Thyroid gland (tissue), 4 donors: ENCODE measurements at regions not wholly inside any gene's neighbourhood (a gene's known extent, or its start where the extent isn't known, plus 50 kb on each side); places are given as distances from the start of the nearest gene placed in this dataset.
"Not testable (repeated sequence)": the region's sequence is repeated elsewhere in the genome, so short reads cannot be mapped to it uniquely, and the experiment has no call there.

Experiments
- DNase-seq, 2 donors: peaks; one replicate each; pipeline ENCODE4 v3.0.0-alpha.2; 2019
- H3K27ac ChIP-seq, 3 donors: fragments of 200-600 bp; sonication (generic); 1 replicate in 2 of 3; 2 replicates in 1 of 3; pipeline ENCODE4 v1.5.1; 2016 to 2019; ENCODE audit warnings: mild to moderate bottlenecking in 1 of 3, moderate library complexity in 1 of 3
- H3K27me3 ChIP-seq: fragments of 200-600 bp; sonication (generic); one replicate; pipeline ENCODE4 v1.5.1; 2019
- H3K36me3 ChIP-seq, 2 donors: fragments of 200-600 bp; sonication (generic); one replicate each; pipeline ENCODE4 v1.5.1; 2016 to 2019
- H3K4me1 ChIP-seq, 2 donors: fragments of 200-600 bp; sonication (generic); one replicate each; pipeline ENCODE4 v1.5.1; 2017 to 2019
- H3K4me3 ChIP-seq, 3 donors: fragments of 200-600 bp; sonication (generic); replicated peaks in 1 of 3; 1 replicate in 2 of 3; 2 replicates in 1 of 3; pipeline ENCODE4 v1.5.1; 2016; ENCODE audit warnings: mild to moderate bottlenecking in 1 of 3
- H3K9me3 ChIP-seq: fragments of 200-600 bp; sonication (generic); one replicate; pipeline ENCODE4 v1.5.1; 2017
- POLR2A ChIP-seq, 2 donors: fragments of 450-650 bp; IDR thresholded peaks; one replicate each; pipeline ENCODE4 v1.6.1; 2017; ENCODE audit warnings: antibody characterized with exemption in 2 of 2, mild to moderate bottlenecking in 2 of 2, moderate library complexity in 1 of 2
- WGBS, 2 donors: methylation state at CpG; one replicate each; pipeline ENCODE4 v1.1.5; 2017; 5-methylcytosine and 5-hydroxymethylcytosine counted together
- intact Hi-C: fragments of 100-400 bp; cut with DNase I; formaldehyde crosslinking; loops from one replicate; pipeline ENCODE4 v1.15.1; 2023
- TF ChIP-seq, protein P1 (sequence below), 6 experiments: fragments of 200-600 bp in 3 of 6; fragments of 450-650 bp in 3 of 6; sonication (generic) in 3 of 6; IDR thresholded peaks; one replicate each; pipeline ENCODE4 v1.5.1; 2016 to 2019; ENCODE audit warnings: antibody characterized with exemption in 6 of 6, mild to moderate bottlenecking in 2 of 6, inconsistent platforms in 1 of 6, moderate library complexity in 1 of 6

DNA sequence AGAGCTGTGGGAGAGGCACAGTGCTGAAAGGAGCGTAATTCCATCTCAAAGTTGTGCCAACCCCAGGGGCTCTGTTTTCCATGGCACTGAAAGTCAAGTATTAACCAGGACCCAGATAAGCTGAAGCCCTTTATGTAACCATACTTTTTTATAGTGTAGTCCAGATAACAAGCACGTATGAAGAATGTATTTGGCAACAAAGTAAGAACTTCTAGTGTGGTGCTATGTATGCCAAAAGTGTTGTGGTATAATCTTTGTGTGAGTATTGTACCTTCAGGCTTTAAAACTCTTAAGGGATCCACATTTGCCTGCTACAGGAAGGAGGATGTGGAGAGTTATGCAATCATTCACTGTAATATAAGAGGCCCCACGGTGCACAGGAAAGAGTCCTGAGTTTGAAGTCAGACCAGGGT lies 129.4 kb downstream of the IBTK start:
- whole genome bisulfite sequencing, 2 donors = 63 to 75% methylated on average over 3 of the region's 3 CpGs
- no peak overlapping the region for H3K4me3 ChIP-seq

DNA sequence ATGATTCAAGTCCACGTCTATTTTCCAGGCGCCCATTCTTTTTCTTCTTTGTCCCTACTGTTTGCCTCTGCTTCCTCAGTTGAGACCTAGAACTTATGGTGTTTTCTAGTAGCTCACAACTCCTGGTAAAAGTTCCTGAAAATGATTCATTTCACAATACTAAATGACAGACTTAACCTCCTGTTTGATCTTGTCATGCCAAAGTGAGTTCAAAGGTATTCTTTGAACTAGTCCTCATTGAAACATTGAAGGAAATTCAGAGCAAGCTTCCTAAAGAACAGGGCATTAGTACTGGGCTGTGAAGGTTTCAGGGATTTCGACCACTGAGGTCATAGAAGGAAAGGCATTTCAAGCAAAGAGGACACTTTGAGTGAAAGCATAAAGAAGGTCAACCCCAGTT lies 132.8 kb downstream of the IBTK start:
- Histone ChIP-seq H3K36me3 (no peaks in the 10 kb centered on the region), H3K27me3 (no peaks in the 10 kb centered on the region), H3K27ac (no peak overlapping the region), H3K4me1 (no peaks in the 10 kb centered on the region), H3K4me3 (no peak overlapping the region), H3K9me3 (no peaks in the 10 kb centered on the region)
- WGBS, 2 donors = 85 to 95% methylated on average over 3 of the region's 3 CpGs
- intact Hi-C loops = no loop called here
- no peak for TF ChIP-seq POLR2A (IDR thresholded peaks at IDR 0.05)
- TF ChIP-seq, protein P1, sequence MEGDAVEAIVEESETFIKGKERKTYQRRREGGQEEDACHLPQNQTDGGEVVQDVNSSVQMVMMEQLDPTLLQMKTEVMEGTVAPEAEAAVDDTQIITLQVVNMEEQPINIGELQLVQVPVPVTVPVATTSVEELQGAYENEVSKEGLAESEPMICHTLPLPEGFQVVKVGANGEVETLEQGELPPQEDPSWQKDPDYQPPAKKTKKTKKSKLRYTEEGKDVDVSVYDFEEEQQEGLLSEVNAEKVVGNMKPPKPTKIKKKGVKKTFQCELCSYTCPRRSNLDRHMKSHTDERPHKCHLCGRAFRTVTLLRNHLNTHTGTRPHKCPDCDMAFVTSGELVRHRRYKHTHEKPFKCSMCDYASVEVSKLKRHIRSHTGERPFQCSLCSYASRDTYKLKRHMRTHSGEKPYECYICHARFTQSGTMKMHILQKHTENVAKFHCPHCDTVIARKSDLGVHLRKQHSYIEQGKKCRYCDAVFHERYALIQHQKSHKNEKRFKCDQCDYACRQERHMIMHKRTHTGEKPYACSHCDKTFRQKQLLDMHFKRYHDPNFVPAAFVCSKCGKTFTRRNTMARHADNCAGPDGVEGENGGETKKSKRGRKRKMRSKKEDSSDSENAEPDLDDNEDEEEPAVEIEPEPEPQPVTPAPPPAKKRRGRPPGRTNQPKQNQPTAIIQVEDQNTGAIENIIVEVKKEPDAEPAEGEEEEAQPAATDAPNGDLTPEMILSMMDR (IDR thresholded peaks at IDR 0.05) = no peak
- no peak for DNase-seq

More for the DNA sequence above, 129.4 kb downstream of the IBTK start:
- H3K36me3 ChIP-seq = no peaks in the 10 kb centered on the region
- H3K27ac ChIP-seq = no peak overlapping the region
- TF ChIP-seq POLR2A (IDR thresholded peaks at IDR 0.05) = no peak
- TF ChIP-seq, protein P1 (IDR thresholded peaks at IDR 0.05) = no peak
- no peaks in the 10 kb centered on the region for H3K4me1 ChIP-seq
- H3K9me3 ChIP-seq = no peaks in the 10 kb centered on the region
- intact Hi-C loops = no loop called here
- DNase-seq = no peak
- H3K27me3 ChIP-seq = no peaks in the 10 kb centered on the region

DNA sequence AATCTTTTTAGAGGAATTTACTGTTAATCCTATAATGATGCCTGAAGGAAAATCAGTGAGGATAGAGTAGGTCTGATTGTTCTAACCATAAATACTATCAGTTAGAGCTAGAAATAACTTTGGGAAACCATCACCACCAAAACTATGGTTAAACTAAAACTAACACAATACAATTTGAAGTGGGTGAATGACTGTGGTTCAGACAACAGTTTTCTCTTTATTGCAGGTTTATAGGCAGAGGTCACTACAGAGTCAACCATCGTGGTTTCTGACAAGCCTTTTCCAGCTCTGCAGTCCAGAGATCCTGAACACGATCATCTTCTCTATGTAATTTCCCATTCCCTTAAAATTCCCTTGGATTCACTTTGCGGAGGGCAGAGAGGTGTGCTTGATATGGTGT lies 134.3 kb downstream of the IBTK start:
- H3K27ac ChIP-seq = no peak overlapping the region
- H3K4me1 ChIP-seq = no peaks in the 10 kb centered on the region
- no peaks in the 10 kb centered on the region for H3K36me3 ChIP-seq
- TF ChIP-seq, protein P1 (IDR thresholded peaks at IDR 0.05) = no peak
- no peak for TF ChIP-seq POLR2A (IDR thresholded peaks at IDR 0.05)
- H3K9me3 ChIP-seq = no peaks in the 10 kb centered on the region
- intact Hi-C loops = no loop called here
- DNase-seq = no peak
- 73 to 86% methylated on average over 3 of the region's 3 CpGs for WGBS, 2 donors
- no peaks in the 10 kb centered on the region for H3K27me3 ChIP-seq
- H3K4me3 ChIP-seq = no peak overlapping the region

DNA sequence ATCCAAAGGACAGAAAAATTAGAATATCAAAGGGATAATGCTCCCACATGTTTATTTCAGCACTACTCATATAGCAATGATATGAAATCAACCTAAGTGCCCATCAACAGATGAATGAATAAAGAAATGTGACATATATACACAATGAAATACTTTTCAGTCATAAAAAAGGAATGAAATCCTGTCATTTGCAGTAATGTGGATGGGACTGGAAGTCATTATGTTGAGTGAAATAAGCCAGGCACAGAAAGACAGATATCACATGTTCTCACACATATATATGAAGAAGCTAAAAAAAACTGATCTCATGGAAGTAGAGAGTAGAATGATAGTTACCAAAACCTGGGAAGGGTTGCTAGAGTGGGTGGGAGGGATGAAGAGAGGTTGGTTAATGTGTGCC lies 135.7 kb downstream of the IBTK start:
- intact Hi-C loops = no loop called here
- Histone ChIP-seq H3K4me1 (no peaks in the 10 kb centered on the region), H3K4me3 (no peak overlapping the region), H3K9me3 (no peaks in the 10 kb centered on the region), H3K27ac (no peak overlapping the region), H3K27me3 (no peaks in the 10 kb centered on the region), H3K36me3 (no peaks in the 10 kb centered on the region)
- DNase-seq = no peak
- TF ChIP-seq, protein P1 (IDR thresholded peaks at IDR 0.05) = no peak
- no peak for TF ChIP-seq POLR2A (IDR thresholded peaks at IDR 0.05)

DNA sequence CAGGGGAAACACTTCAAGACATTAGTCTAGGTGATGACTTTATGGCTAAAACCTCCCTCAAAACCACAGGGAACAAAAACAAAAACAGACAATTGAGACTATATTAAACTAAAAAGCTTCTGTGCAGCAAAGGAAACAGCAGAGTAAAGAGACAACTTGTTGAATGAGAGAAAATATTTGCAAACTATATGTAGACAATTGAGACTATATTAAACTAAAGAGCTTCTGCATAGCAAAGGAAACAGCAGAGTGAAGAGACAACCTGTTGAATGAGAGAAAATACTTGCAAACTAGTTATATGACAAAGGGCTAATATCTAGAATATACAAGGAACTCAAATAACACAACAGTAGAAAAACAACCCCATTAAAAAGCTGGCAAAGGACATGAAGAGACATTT lies 136.4 kb downstream of the IBTK start:
- no peaks in the 10 kb centered on the region for H3K27me3 ChIP-seq
- H3K4me1 ChIP-seq = no peaks in the 10 kb centered on the region
- no peak overlapping the region for H3K27ac ChIP-seq
- TF ChIP-seq POLR2A (IDR thresholded peaks at IDR 0.05) = no peak
- TF ChIP-seq, protein P1 (IDR thresholded peaks at IDR 0.05) = no peak
- H3K9me3 ChIP-seq = no peaks in the 10 kb centered on the region
- no peak for DNase-seq
- H3K4me3 ChIP-seq = no peak overlapping the region
- no peaks in the 10 kb centered on the region for H3K36me3 ChIP-seq
- intact Hi-C loops = no loop called here

DNA sequence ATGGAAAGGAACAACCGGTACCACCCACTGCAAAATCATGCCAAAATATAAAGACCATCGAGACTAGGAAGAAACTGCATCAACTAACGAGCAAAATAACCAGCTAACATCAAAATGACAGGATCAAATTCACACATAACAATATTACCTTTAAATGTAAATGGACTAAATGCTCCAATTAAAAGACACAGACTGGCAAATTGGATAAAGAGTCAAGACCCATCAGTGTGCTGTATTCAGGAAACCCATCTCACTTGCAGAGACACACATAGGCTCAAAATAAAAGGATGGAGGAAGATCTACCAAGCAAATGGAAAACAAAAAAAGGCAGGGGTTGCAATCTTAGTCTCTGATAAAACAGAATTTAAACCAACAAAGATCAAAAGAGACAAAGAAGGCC lies 144.4 kb downstream of the IBTK start:
- 88 to 91% methylated on average over 3 of the region's 3 CpGs for WGBS, 2 donors
- H3K4me3 ChIP-seq, intact Hi-C loops, H3K36me3 ChIP-seq, H3K4me1 ChIP-seq, DNase-seq, H3K27ac ChIP-seq, H3K9me3 ChIP-seq, H3K27me3 ChIP-seq: not testable (repeated sequence)

DNA sequence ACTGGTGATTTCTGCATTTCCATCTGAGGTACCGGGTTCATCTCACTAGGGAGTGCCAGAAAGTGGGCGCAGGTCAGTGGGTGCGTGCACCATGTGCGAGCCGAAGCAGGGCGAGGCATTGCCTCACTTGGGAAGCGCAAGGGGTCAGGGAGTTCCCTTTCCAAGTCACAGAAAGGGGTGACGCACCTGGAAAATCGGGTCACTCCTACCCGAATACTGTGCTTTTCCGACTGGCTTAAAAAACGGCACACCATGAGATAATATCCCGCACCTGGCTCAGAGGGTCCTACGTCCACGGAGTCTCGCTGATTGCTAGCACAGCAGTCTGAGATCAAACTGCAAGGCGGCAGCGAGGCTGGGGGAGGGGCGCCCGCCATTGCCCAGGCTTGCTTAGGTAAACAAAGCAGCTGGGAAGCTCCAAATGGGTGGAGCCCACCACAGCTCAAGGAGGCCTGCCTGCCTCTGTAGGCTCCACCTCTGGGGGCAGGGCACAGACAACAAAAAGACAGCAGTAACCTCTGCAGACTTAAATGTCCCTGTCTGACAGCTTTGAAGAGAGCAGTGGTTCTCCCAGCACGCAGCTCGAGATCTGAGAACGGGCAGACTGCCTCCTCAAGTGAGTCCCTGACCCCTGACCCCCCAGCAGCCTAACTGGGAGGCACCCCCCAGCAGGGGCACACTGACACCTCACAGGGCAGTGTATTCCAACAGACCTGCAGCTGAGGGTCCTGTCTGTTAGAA lies 146.0 kb downstream of the IBTK start:
- DNase-seq, H3K36me3 ChIP-seq, H3K9me3 ChIP-seq, H3K4me1 ChIP-seq, H3K27me3 ChIP-seq, intact Hi-C loops, H3K4me3 ChIP-seq, H3K27ac ChIP-seq: not testable (repeated sequence)
- 76 to 83% methylated on average over 20 to 23 of the region's 23 CpGs for WGBS, 2 donors

DNA sequence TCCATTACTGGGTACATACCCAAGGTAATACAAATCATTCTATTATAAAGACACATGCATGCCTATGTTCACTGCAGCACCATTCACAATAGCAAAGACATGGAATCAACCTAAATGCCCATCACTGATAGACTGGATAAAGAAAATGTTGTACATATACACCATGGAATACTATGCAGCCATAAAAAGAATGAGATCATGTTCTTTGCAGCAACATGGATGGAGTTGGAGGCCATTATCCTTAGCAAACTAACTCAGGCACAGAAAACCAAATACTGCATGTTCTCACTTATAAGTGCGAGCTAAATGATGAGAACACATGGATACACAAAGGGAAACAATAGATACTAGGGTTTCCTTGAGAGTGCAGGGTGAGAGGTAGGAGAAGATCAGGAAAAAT lies 146.8 kb downstream of the IBTK start:
- H3K36me3 ChIP-seq, H3K27ac ChIP-seq, DNase-seq, H3K9me3 ChIP-seq, H3K27me3 ChIP-seq, intact Hi-C loops, H3K4me1 ChIP-seq, H3K4me3 ChIP-seq: not testable (repeated sequence)
- WGBS, 2 donors = 93% methylated on average over 1 of the region's 1 CpG
